ENCODE measurements at regions not wholly inside any gene's neighbourhood (a gene's known extent, or its start where the extent isn't known, plus 50 kb on each side); places are given as distances from the start of the nearest gene placed in this dataset.

- Histone ChIP-seq H2BK12ac (ENCODE audit: low read depth, low read length) (no peak overlapping the region), H4K91ac (replicated peaks; ENCODE audit: insufficient read length, low read length) (no peak overlapping the region), H3K4ac (replicated peaks; ENCODE audit: insufficient read length, low read depth, low read length) (no peak overlapping the region), H3K23ac (ENCODE audit: insufficient read length) (no peak overlapping the region), H3K23me2 (ENCODE audit: low read depth, low read length) (no peaks in the 10 kb centered on the region), H2BK120ac (replicated peaks; ENCODE audit: low read depth, low read length) (no peak overlapping the region), H2BK5ac (ENCODE audit: low read depth, low read length) (no peak overlapping the region), H3K4me3 (ENCODE audit: extremely low read depth in 1 of 4, insufficient read depth in 2 of 4, low read depth in 3 of 4, low read length in 4 of 4) (no peak overlapping the region), H2BK15ac (ENCODE audit: low read length) (no peak overlapping the region), H3K9ac (replicated peaks in 1 of 4; ENCODE audit: extremely low read depth in 1 of 4, low read depth in 3 of 4, low read length in 3 of 4) (no peak overlapping the region), H2BK20ac (ENCODE audit: low read length) (no peak overlapping the region), H3K79me2 (ENCODE audit: control insufficient read depth in 1 of 2, insufficient read depth in 2 of 2, low read length in 2 of 2) (no peaks in the 10 kb centered on the region), H3K27ac (ENCODE audit: low read depth, low read length) (no peak overlapping the region), H3K18ac (ENCODE audit: extremely low read depth, low read length) (no peak overlapping the region), H2AFZ (ENCODE audit: low read length) (no peak overlapping the region), H3K36me3 (ENCODE audit: control insufficient read depth in 2 of 4, insufficient read depth in 4 of 4, low read length in 3 of 4) (no peaks in the 10 kb centered on the region), H4K20me1 (replicated peaks in 1 of 2; ENCODE audit: control insufficient read depth in 1 of 2, insufficient read depth in 2 of 2, low read length in 2 of 2) (no peaks in the 10 kb centered on the region), H3K9me3 (ENCODE audit: insufficient read depth in 2 of 2, low read depth in 1 of 2, low read length in 1 of 2) (no peaks in the 10 kb centered on the region), H3K27me3 (replicated peaks in 1 of 4; ENCODE audit: control insufficient read depth in 3 of 4, extremely low read depth in 1 of 4, insufficient read depth in 3 of 4, low read length in 3 of 4) (no peaks in the 10 kb centered on the region), H3K56ac (replicated peaks; ENCODE audit: insufficient read length, low read depth, low read length) (no peak overlapping the region), H4K8ac (ENCODE audit: extremely low read depth, insufficient read depth, low read length) (no peak overlapping the region), H3K79me1 (ENCODE audit: low read depth, low read length) (no peaks in the 10 kb centered on the region), H3K4me1 (replicated peaks in 1 of 4; ENCODE audit: control insufficient read depth in 3 of 4, insufficient read depth in 4 of 4, low read length in 3 of 4) (no peaks in the 10 kb centered on the region), H4K5ac (ENCODE audit: insufficient read length, low read depth, low read length) (no peak overlapping the region), H3K4me2 (ENCODE audit: insufficient read depth in 1 of 2, low read depth in 2 of 2, low read length in 2 of 2) (no peak overlapping the region), H2AK5ac (ENCODE audit: low read depth, low read length) (no peak overlapping the region), H3K14ac (ENCODE audit: insufficient read length) (no peak overlapping the region)
- ChIA-PET POLR2A (ENCODE audit: partially characterized antibody) (no interaction called here), CTCF (ENCODE audit: partially characterized antibody) (no interaction called here)
- DNase-seq (ENCODE audit: low read depth in 1 of 2, low spot score in 2 of 2) (no peak), FAIRE-seq (no peak)
- WGBS, 2 experiments (ENCODE audit: extremely low coverage in 1 of 2, insufficient coverage in 1 of 2, insufficient read length in 1 of 2, insufficient replicate concordance in 2 of 2, low coverage in 1 of 2, low lambda C conversion rate in 2 of 2, missing lambda C conversion rate in 1 of 2), result 75% methylated on average over 1 of the region's 1 CpG; no CpG with 5 or more reads in 1 of the 2 experiments
- no peak for TF ChIP-seq CTBP2 (IDR thresholded peaks at IDR 0.05; ENCODE audit: borderline replicate concordance, insufficient read depth, insufficient read length, low read length)
Measured at GRCh38 chr5:130965920-130966319, 199.1 kb downstream of the HINT1 start.

Measured in H1 (cell line).